Right atrium auricular region (tissue), 2 donors: ENCODE measurements at regions not wholly inside any gene's neighbourhood (a gene's known extent, or its start where the extent isn't known, plus 50 kb on each side); places are given as distances from the start of the nearest gene placed in this dataset.
"Not testable (repeated sequence)": the region's sequence is repeated elsewhere in the genome, so short reads cannot be mapped to it uniquely, and the experiment has no call there.

Source experiments
- DNase-seq: peaks from one replicate; pipeline ENCODE4 v3.0.0-alpha.2; 2019; ENCODE audit warnings: low spot score
- H3K27ac ChIP-seq, 2 donors: fragments of 200-600 bp; sonication (generic); 1 replicate in 1 of 2; 2 replicates in 1 of 2; pipeline ENCODE4 v1.5.1; 2016 to 2019
- H3K27me3 ChIP-seq, 2 donors: fragments of 200-600 bp; sonication (generic); one replicate each; pipeline versions ENCODE4 v1.5.1 to v1.6.0; 2017 to 2019
- H3K36me3 ChIP-seq: fragments of 200-600 bp; sonication (generic); one replicate; pipeline ENCODE4 v1.5.1; 2016
- H3K4me1 ChIP-seq, 2 donors: fragments of 200-600 bp; sonication (generic); one replicate each; pipeline versions ENCODE4 v1.5.1 to v1.6.0; 2017 to 2019
- H3K4me3 ChIP-seq, 2 donors: fragments of 200-600 bp; sonication (generic); 1 replicate in 1 of 2; 2 replicates in 1 of 2; pipeline ENCODE4 v1.5.1; 2017 to 2019; ENCODE audit warnings: mild to moderate bottlenecking in 1 of 2, moderate library complexity in 1 of 2
- H3K9me3 ChIP-seq, 2 donors: fragments of 200-600 bp; sonication (generic); one replicate each; pipeline ENCODE4 v1.5.1; 2019
- CTCF ChIP-seq, 2 donors: fragments of 200-600 bp; sonication (generic); IDR thresholded peaks; one replicate each; pipeline ENCODE4 v1.5.1; 2019; ENCODE audit warnings: antibody characterized with exemption in 2 of 2

GRCh38 chr6:119952696-119953095 lies 603.1 kb upstream of the MAN1A1 start:
- Histone ChIP-seq H3K4me3 (no peak overlapping the region), H3K9me3 (peaks cover 0 to 8% of the 10 kb centered on the region in 2 donors), H3K27ac (no peak overlapping the region), H3K4me1 (no peaks in the 10 kb centered on the region), H3K27me3 (no peaks in the 10 kb centered on the region), H3K36me3 (no peaks in the 10 kb centered on the region)
- DNase-seq = no peak
- TF ChIP-seq CTCF (IDR thresholded peaks at IDR 0.05) = no peak

GRCh38 chr6:119950681-119951080 lies 601.1 kb upstream of the MAN1A1 start:
- no peak for TF ChIP-seq CTCF (IDR thresholded peaks at IDR 0.05)
- Histone ChIP-seq H3K27ac (no peak overlapping the region), H3K4me3 (no peak overlapping the region), H3K36me3 (no peaks in the 10 kb centered on the region), H3K4me1 (no peaks in the 10 kb centered on the region), H3K27me3 (no peaks in the 10 kb centered on the region), H3K9me3 (peaks cover 0 to 8% of the 10 kb centered on the region in 2 donors)
- no peak for DNase-seq

- Histone ChIP-seq H3K36me3 (no peaks in the 10 kb centered on the region), H3K27me3 (no peaks in the 10 kb centered on the region), H3K9me3 (peaks cover 0 to 7% of the 10 kb centered on the region in 2 donors), H3K27ac (no peak overlapping the region), H3K4me1 (no peaks in the 10 kb centered on the region), H3K4me3 (no peak overlapping the region)
- no peak for TF ChIP-seq CTCF (IDR thresholded peaks at IDR 0.05)
- no peak for DNase-seq
These were observed 592.7 kb upstream of the MAN1A1 start for GRCh38 chr6:119942078-119942752.

- Histone ChIP-seq H3K36me3 (no peaks in the 10 kb centered on the region), H3K9me3 (peaks cover 0 to 7% of the 10 kb centered on the region in 2 donors), H3K4me3 (no peak overlapping the region), H3K27me3 (no peaks in the 10 kb centered on the region), H3K4me1 (no peaks in the 10 kb centered on the region), H3K27ac (no peak overlapping the region)
- no peak for TF ChIP-seq CTCF (IDR thresholded peaks at IDR 0.05)
- no peak for DNase-seq
These were observed 589.2 kb upstream of the MAN1A1 start for GRCh38 chr6:119938752-119939151.

GRCh38 chr6:119934816-119935215 lies 585.3 kb upstream of the MAN1A1 start:
- H3K4me1 ChIP-seq = no peaks in the 10 kb centered on the region
- H3K36me3 ChIP-seq = no peaks in the 10 kb centered on the region
- no peak for TF ChIP-seq CTCF (IDR thresholded peaks at IDR 0.05)

GRCh38 chr6:119929121-119929520 lies 579.6 kb upstream of the MAN1A1 start:
- Histone ChIP-seq H3K4me3 (no peak overlapping the region), H3K27ac (no peak overlapping the region), H3K36me3 (no peaks in the 10 kb centered on the region), H3K4me1 (no peaks in the 10 kb centered on the region), H3K9me3 (peaks cover 0 to 25% of the 10 kb centered on the region in 2 donors), H3K27me3 (no peaks in the 10 kb centered on the region)
- no peak for TF ChIP-seq CTCF (IDR thresholded peaks at IDR 0.05)
- no peak for DNase-seq

More at GRCh38 chr6:119934816-119935215, 585.3 kb upstream of the MAN1A1 start:
- Histone ChIP-seq H3K4me3 (no peak overlapping the region), H3K27me3 (no peaks in the 10 kb centered on the region), H3K9me3 (peaks cover 0 to 7% of the 10 kb centered on the region in 2 donors), H3K27ac (no peak overlapping the region)
- no peak for DNase-seq

- DNase-seq, H3K27me3 ChIP-seq, H3K36me3 ChIP-seq, H3K4me3 ChIP-seq, H3K27ac ChIP-seq, H3K4me1 ChIP-seq: not testable (repeated sequence)
- peaks cover 0 to 67% of the 10 kb centered on the region in 2 donors for H3K9me3 ChIP-seq
These were observed 575.3 kb upstream of the MAN1A1 start for GRCh38 chr6:119924888-119925287.
